ENCODE measurements at regions not wholly inside any gene's neighbourhood (a gene's known extent, or its start where the extent isn't known, plus 50 kb on each side); places are given as distances from the start of the nearest gene placed in this dataset.

DNA sequence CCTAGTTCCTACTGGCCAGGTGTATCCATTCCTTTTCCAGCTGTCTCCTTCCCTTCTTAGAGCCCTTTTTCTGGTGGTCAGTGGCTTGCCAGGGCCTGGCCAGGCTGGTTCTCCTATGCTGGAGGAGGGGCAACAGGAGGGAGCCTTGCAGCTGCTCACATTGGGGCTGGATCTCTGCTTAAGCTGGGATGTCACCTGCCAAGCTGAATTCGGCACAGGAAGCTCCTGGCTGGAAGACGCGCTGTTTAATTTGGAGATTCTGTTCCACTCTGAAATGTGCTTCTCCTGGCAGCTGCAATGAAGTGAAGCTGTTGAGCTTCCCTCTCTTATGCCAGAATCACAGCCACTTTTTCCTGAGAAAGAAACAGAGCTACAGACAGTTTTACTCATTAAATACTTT is 56.0 kb upstream of the POU3F1 start:
- DNase-seq (ENCODE audit: low read depth) = no peak

DNA sequence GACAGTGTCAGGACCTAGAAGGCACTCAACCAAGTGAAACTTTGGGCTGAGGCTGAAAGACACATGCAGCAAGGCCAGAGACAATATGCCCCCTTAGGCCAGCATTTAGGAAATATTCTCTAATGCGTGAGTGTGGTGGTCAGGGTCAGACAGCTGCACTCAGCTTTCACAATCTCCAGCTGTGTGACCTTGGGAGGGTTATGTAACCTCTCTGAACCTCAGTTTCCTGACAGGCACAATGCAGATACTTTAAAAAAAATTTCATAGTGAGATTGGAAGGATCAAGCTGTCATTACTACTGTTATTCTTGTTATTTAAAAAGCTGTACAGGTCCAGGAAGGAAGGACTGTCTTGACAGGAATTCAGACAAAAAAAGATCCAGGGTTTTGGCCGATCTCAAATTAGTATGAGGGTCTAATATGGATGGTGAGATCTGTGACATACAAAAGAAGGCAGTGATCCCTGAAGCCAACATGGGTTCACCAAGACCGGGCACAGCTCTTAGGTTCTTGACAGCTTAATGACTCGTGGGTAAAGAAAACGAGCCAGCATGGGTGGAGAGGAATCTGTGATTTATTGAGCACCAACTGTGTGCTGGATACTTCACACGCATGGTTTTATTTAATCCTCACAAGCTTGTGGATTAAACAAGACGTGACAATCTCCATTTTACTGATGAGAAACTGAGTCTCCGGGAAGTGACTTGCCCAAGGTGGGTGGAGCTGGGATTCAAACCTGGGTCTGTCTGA is 54.6 kb upstream of the POU3F1 start:
- no peak for DNase-seq (ENCODE audit: low read depth)

GRCh38 chr1:38098101-38098847 is 51.7 kb upstream of the POU3F1 start:
- DNase-seq (ENCODE audit: low read depth) = no peak

DNA sequence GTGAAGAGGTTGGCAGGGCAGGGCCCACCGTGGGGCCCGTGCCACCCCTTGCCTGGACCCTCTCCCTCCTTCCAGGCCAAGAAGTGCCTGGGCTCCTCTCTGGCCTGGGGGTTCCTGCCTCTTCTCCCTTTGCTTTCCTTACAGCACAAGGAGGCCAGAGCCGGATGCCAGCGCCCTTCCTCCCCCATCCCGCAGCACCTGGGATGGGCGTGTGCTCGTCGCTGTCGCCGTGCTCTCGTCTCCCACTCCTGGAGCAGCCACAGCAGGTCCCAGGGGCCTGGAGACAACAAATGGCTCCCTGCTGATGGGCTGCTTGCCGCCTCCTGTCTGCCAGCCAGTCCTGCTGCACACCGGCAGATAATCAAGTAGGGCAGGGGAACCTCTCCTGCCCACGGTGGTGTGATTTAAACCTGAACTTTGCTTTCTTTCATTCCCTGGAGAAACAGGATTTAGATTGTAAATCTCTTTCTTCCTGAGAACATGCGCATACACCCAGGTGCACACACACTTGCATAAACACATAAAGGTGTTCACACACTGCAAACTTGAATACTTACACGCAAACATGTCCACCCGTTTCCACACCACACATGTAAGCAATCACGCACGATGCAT is 50.8 kb upstream of the POU3F1 start:
- no peak for DNase-seq (ENCODE audit: low read depth)
